KMS-11 (cell line): ENCODE measurements at regions not wholly inside any gene's neighbourhood (a gene's known extent, or its start where the extent isn't known, plus 50 kb on each side); places are given as distances from the start of the nearest gene placed in this dataset.
"Not testable (repeated sequence)": the region's sequence is repeated elsewhere in the genome, so short reads cannot be mapped to it uniquely, and the experiment has no call there.

Experiments used
- H2AFZ ChIP-seq: fragments of 200-600 bp; sonication (generic); 2 replicates; pipeline ENCODE4 v1.6.1; 2016; ENCODE audit warnings: antibody characterized with exemption, mixed run types, low read depth
- H3K27ac ChIP-seq: fragments of 200-600 bp; sonication (generic); 2 replicates; pipeline ENCODE4 v1.6.1; 2016; ENCODE audit warnings: mild to moderate bottlenecking, mixed run types
- H3K27me3 ChIP-seq: fragments of 200-600 bp; sonication (generic); 2 replicates; pipeline ENCODE4 v1.6.1; 2017; ENCODE audit warnings: mild to moderate bottlenecking, low read depth, mixed run types, moderate library complexity; ENCODE audit not compliant: insufficient read depth
- H3K36me3 ChIP-seq: fragments of 200-600 bp; sonication (generic); 2 replicates; pipeline ENCODE4 v1.6.1; 2017; ENCODE audit warnings: mild to moderate bottlenecking, mixed run types; ENCODE audit not compliant: insufficient read depth
- H3K4me1 ChIP-seq: fragments of 200-600 bp; sonication (generic); 2 replicates; pipeline ENCODE4 v1.6.1; 2016; ENCODE audit warnings: mild to moderate bottlenecking, low read depth, mixed run types; ENCODE audit not compliant: poor library complexity, severe bottlenecking
- H3K4me2 ChIP-seq: fragments of 200-600 bp; sonication (generic); 2 replicates; pipeline ENCODE4 v1.7.0; 2016; ENCODE audit warnings: mild to moderate bottlenecking, mixed run types
- H3K4me3 ChIP-seq: fragments of 200-600 bp; sonication (generic); IDR thresholded peaks from 2 replicates; pipeline ENCODE4 v1.6.1; 2017; ENCODE audit warnings: low read depth, low read length, mixed read lengths; ENCODE audit not compliant: insufficient read depth
- H3K79me2 ChIP-seq: fragments of 200-600 bp; sonication (generic); 2 replicates; pipeline ENCODE4 v1.6.1; 2016; ENCODE audit warnings: low read depth, mixed run types; ENCODE audit not compliant: insufficient read depth
- H3K9ac ChIP-seq: fragments of 200-600 bp; sonication (generic); 2 replicates; pipeline ENCODE4 v1.6.1; 2016; ENCODE audit warnings: mild to moderate bottlenecking, mixed run types
- H4K20me1 ChIP-seq: fragments of 200-600 bp; sonication (generic); 2 replicates; pipeline ENCODE4 v1.6.1; 2016; ENCODE audit warnings: mild to moderate bottlenecking, mixed run types; ENCODE audit not compliant: insufficient read depth
- CTCF ChIP-seq: fragments of 200-600 bp; sonication (generic); conservative IDR thresholded peaks from 2 replicates; pipeline ENCODE4 v1.6.1; 2017; ENCODE audit warnings: low read depth, mild to moderate bottlenecking, antibody characterized with exemption, low read length, moderate library complexity, mixed read lengths

GRCh38 chr18:76708071-76708721 lies 114.2 kb upstream of the ZNF236 start:
- H3K4me2 ChIP-seq: no peak overlapping the region
- H3K27me3 ChIP-seq: no peaks in the 10 kb centered on the region
- no peaks in the 10 kb centered on the region for H3K79me2 ChIP-seq
- H3K9ac ChIP-seq: no peak overlapping the region
- H4K20me1 ChIP-seq: no peaks in the 10 kb centered on the region
- no peak for TF ChIP-seq CTCF
- no peak overlapping the region for H3K27ac ChIP-seq
- no peak overlapping the region for H3K4me3 ChIP-seq
- no peak overlapping the region for H2AFZ ChIP-seq
- peaks cover 5% of the 10 kb centered on the region for H3K4me1 ChIP-seq
- no peaks in the 10 kb centered on the region for H3K36me3 ChIP-seq

- H3K27me3 ChIP-seq: no peaks in the 10 kb centered on the region
- H3K4me2 ChIP-seq: no peak overlapping the region
- TF ChIP-seq CTCF: no peak
- no peaks in the 10 kb centered on the region for H4K20me1 ChIP-seq
- no peaks in the 10 kb centered on the region for H3K36me3 ChIP-seq
- H3K4me1 ChIP-seq: peaks cover 5% of the 10 kb centered on the region
- no peak overlapping the region for H3K4me3 ChIP-seq
- no peak overlapping the region for H2AFZ ChIP-seq
- H3K27ac ChIP-seq: no peak overlapping the region
- H3K79me2 ChIP-seq: no peaks in the 10 kb centered on the region
- H3K9ac ChIP-seq: no peak overlapping the region
These were observed 114.8 kb upstream of the ZNF236 start for GRCh38 chr18:76707534-76707933.

- H3K27me3 ChIP-seq, H3K9ac ChIP-seq, H3K4me2 ChIP-seq, H3K79me2 ChIP-seq, H3K36me3 ChIP-seq, H3K4me1 ChIP-seq, H4K20me1 ChIP-seq, H3K27ac ChIP-seq, H3K4me3 ChIP-seq, H2AFZ ChIP-seq: not testable (repeated sequence)
These were observed 117.8 kb upstream of the ZNF236 start for GRCh38 chr18:76704589-76704988.

- H3K79me2 ChIP-seq: no peaks in the 10 kb centered on the region
- H3K4me1 ChIP-seq: no peaks in the 10 kb centered on the region
- no peaks in the 10 kb centered on the region for H4K20me1 ChIP-seq
- H3K9ac ChIP-seq: no peak overlapping the region
- H3K36me3 ChIP-seq: no peaks in the 10 kb centered on the region
- no peaks in the 10 kb centered on the region for H3K27me3 ChIP-seq
- H2AFZ ChIP-seq: no peak overlapping the region
- no peak overlapping the region for H3K27ac ChIP-seq
- no peak overlapping the region for H3K4me2 ChIP-seq
- H3K4me3 ChIP-seq: no peak overlapping the region
- TF ChIP-seq CTCF: no peak
These were observed 122.4 kb upstream of the ZNF236 start for GRCh38 chr18:76699923-76700322.

- no peaks in the 10 kb centered on the region for H4K20me1 ChIP-seq
- H3K4me3 ChIP-seq: no peak overlapping the region
- H3K27me3 ChIP-seq: no peaks in the 10 kb centered on the region
- H3K9ac ChIP-seq: no peak overlapping the region
- no peak overlapping the region for H2AFZ ChIP-seq
- no peaks in the 10 kb centered on the region for H3K36me3 ChIP-seq
- H3K4me2 ChIP-seq: no peak overlapping the region
- H3K79me2 ChIP-seq: no peaks in the 10 kb centered on the region
- TF ChIP-seq CTCF: no peak
- H3K27ac ChIP-seq: no peak overlapping the region
- H3K4me1 ChIP-seq: no peaks in the 10 kb centered on the region
These were observed 124.9 kb upstream of the ZNF236 start for GRCh38 chr18:76697441-76697901.
